ENCODE measurements at regions not wholly inside any gene's neighbourhood (a gene's known extent, or its start where the extent isn't known, plus 50 kb on each side); places are given as distances from the start of the nearest gene placed in this dataset.
A peak's percentile ranks its signal among the peaks of the same experiment; 100 is the strongest.

GRCh38 chr22:48567213-48567975, 1260.3 kb downstream of the BRD1 start:
- DNase-seq (ENCODE audit: low read depth): peak; percentile 11

- peak; percentile 13 for DNase-seq (ENCODE audit: low read depth)
These were observed 1260.9 kb downstream of the BRD1 start for GRCh38 chr22:48566741-48567140.

GRCh38 chr22:48565901-48566501, 1261.7 kb downstream of the BRD1 start:
- no peak for DNase-seq (ENCODE audit: low read depth)

GRCh38 chr22:48564995-48565394, 1262.7 kb downstream of the BRD1 start:
- DNase-seq (ENCODE audit: low read depth): no peak

- DNase-seq (ENCODE audit: low read depth): no peak
These were observed 1263.7 kb downstream of the BRD1 start for GRCh38 chr22:48563966-48564330.

GRCh38 chr22:48563118-48563965, 1264.3 kb downstream of the BRD1 start:
- no peak for DNase-seq (ENCODE audit: low read depth)

- no peak for DNase-seq (ENCODE audit: low read depth)
These were observed 1266.0 kb downstream of the BRD1 start for GRCh38 chr22:48561676-48562075.

GRCh38 chr22:48560836-48561235, 1266.8 kb downstream of the BRD1 start:
- no peak for DNase-seq (ENCODE audit: low read depth)

- DNase-seq (ENCODE audit: low read depth): no peak
These were observed 1267.3 kb downstream of the BRD1 start for GRCh38 chr22:48560389-48560751.

- no peak for DNase-seq (ENCODE audit: low read depth)
These were observed 1267.9 kb downstream of the BRD1 start for GRCh38 chr22:48559647-48560388.

- DNase-seq (ENCODE audit: low read depth): no peak
These were observed 1268.9 kb downstream of the BRD1 start for GRCh38 chr22:48558606-48559402.

GRCh38 chr22:48558016-48558415, 1269.7 kb downstream of the BRD1 start:
- no peak for DNase-seq (ENCODE audit: low read depth)

- DNase-seq (ENCODE audit: low read depth): no peak
These were observed 1270.2 kb downstream of the BRD1 start for GRCh38 chr22:48557473-48557872.

GRCh38 chr22:48556751-48557150, 1270.9 kb downstream of the BRD1 start:
- DNase-seq (ENCODE audit: low read depth): no peak

- no peak for DNase-seq (ENCODE audit: low read depth)
These were observed 1271.5 kb downstream of the BRD1 start for GRCh38 chr22:48556222-48556621.

GRCh38 chr22:48555606-48556005, 1272.1 kb downstream of the BRD1 start:
- no peak for DNase-seq (ENCODE audit: low read depth)

- DNase-seq (ENCODE audit: low read depth): no peak
These were observed 1272.6 kb downstream of the BRD1 start for GRCh38 chr22:48554893-48555572.

- no peak for DNase-seq (ENCODE audit: low read depth)
These were observed 1273.9 kb downstream of the BRD1 start for GRCh38 chr22:48553694-48554308.

GRCh38 chr22:48553119-48553518, 1274.6 kb downstream of the BRD1 start:
- DNase-seq (ENCODE audit: low read depth): no peak

GRCh38 chr22:48551716-48552268, 1275.9 kb downstream of the BRD1 start:
- no peak for DNase-seq (ENCODE audit: low read depth)
